SK-N-MC (cell line): ENCODE measurements at regions not wholly inside any gene's neighbourhood (a gene's known extent, or its start where the extent isn't known, plus 50 kb on each side); places are given as distances from the start of the nearest gene placed in this dataset.

Source experiments
- EZH2 ChIP-seq: fragments of 200-600 bp; sonication (generic); IDR thresholded peaks from one replicate; pipeline ENCODE4 v1.6.1; 2017; ENCODE audit warnings: antibody characterized with exemption
- POLR2AphosphoS5 ChIP-seq: IDR thresholded peaks from 2 replicates; pipeline ENCODE4 v1.6.1; 2012; ENCODE audit warnings: mild to moderate bottlenecking, low read depth, low read length, borderline replicate concordance

DNA sequence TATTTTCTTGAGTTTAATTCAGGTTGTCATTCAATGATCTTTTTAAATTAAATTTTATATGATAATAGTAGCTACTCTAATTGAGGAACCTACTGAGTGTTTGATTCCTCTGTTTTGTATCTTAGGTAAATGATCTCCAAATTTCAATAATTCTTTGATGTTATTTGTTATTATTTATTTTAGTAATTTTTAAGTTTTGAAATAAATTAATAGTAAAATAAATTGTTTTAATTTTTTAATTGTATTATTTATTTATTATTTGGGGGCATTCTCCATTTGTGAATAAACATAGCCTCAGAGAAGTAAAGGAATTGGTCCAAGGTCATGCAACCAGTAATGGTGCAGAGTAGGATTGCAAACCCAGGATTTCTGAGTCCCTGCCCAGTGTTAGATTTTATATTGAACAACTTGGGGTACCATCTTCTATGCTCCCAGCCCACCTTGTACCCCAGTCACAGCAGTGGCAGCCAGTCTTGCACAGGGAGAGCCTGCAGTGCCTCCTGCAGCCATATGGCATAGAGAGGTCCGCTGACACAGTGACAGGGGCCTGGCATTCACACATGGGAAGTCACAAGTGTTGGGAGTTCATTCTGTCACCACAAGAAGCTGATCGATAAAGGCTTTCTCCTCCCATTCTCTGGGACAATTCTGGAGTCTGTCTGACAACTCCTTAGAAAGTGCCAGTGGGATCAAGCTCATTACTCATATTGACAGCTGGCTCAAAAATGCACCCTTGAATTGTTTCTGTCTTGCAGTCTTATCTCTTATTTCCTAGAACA lies 110.0 kb upstream of the ETAA1 start:
- no peak for TF ChIP-seq POLR2AphosphoS5
- TF ChIP-seq EZH2: no peak
